ENCODE measurements at regions not wholly inside any gene's neighbourhood (a gene's known extent, or its start where the extent isn't known, plus 50 kb on each side); places are given as distances from the start of the nearest gene placed in this dataset.

- Mint-ChIP-seq H3K4me3 (no peak overlapping the region), H3K27me3 (ENCODE audit: insufficient read depth, low read depth) (no peaks in the 10 kb centered on the region), H3K9me3 (no peaks in the 10 kb centered on the region), H3K27ac (peak overlapping the region; percentile 51), H3K4me1 (peaks cover 19% of the 10 kb centered on the region), H3K36me3 (no peaks in the 10 kb centered on the region)
- H4K20me1 ChIP-seq (ENCODE audit: low read depth) = no peaks in the 10 kb centered on the region
- peaks cover 30% of the 10 kb centered on the region for H3K4me1 ChIP-seq
- no peaks in the 10 kb centered on the region for H3K36me3 ChIP-seq
- H3K27ac ChIP-seq = peak overlapping the region; percentile 19
- peak; percentile 61 for DNase-seq (ENCODE audit: low spot score)
- peaks cover 7% of the 10 kb centered on the region for H3F3A ChIP-seq (ENCODE audit: low read depth)
- H3K4me2 ChIP-seq = peak overlapping the region; percentile 33
- no peaks in the 10 kb centered on the region for H3K79me2 ChIP-seq (ENCODE audit: low read depth)
- H3K27me3 ChIP-seq = no peaks in the 10 kb centered on the region
- H2AFZ ChIP-seq (replicated peaks) = peak overlapping the region; percentile 59
- H3K9ac ChIP-seq = no peak overlapping the region
- peak; percentile 16 for TF ChIP-seq CTCF (IDR thresholded peaks at IDR 0.05)
- TF ChIP-seq EZH2 (IDR thresholded peaks at IDR 0.05) = no peak
- no peak overlapping the region for H3K4me3 ChIP-seq
- no peaks in the 10 kb centered on the region for H3K9me3 ChIP-seq (ENCODE audit: low read depth)
Observed at GRCh38 chr5:82922086-82922734, 155.0 kb downstream of the TMEM167A start.

GRCh38 chr5:82918311-82919031 lies 158.7 kb downstream of the TMEM167A start:
- no peak for TF ChIP-seq CTCF (IDR thresholded peaks at IDR 0.05)
- no peak for TF ChIP-seq EZH2 (IDR thresholded peaks at IDR 0.05)
- TF ChIP-seq EZH2phosphoT487 (IDR thresholded peaks at IDR 0.05) = no peak
- no peak overlapping the region for H3K27ac Mint-ChIP-seq

GRCh38 chr5:82917584-82917983 lies 159.6 kb downstream of the TMEM167A start:
- Histone ChIP-seq H3F3A (ENCODE audit: low read depth) (peaks cover 7% of the 10 kb centered on the region), H4K20me1 (ENCODE audit: low read depth) (no peaks in the 10 kb centered on the region), H3K27me3 (no peaks in the 10 kb centered on the region), H3K4me1 (peaks cover 24% of the 10 kb centered on the region), H2AFZ (replicated peaks) (no peak overlapping the region), H3K4me3 (no peak overlapping the region), H3K4me2 (no peak overlapping the region), H3K9ac (no peak overlapping the region), H3K79me2 (ENCODE audit: low read depth) (no peaks in the 10 kb centered on the region), H3K27ac (no peak overlapping the region), H3K9me3 (ENCODE audit: low read depth) (no peaks in the 10 kb centered on the region), H3K36me3 (no peaks in the 10 kb centered on the region)
- peaks cover 12% of the 10 kb centered on the region for H3K9me3 Mint-ChIP-seq
- TF ChIP-seq CTCF (IDR thresholded peaks at IDR 0.05) (no peak), EZH2 (IDR thresholded peaks at IDR 0.05) (no peak)
- no peak overlapping the region for H3K27ac Mint-ChIP-seq
- peaks cover 11% of the 10 kb centered on the region for H3K4me1 Mint-ChIP-seq
- no peak overlapping the region for H3K4me3 Mint-ChIP-seq
- no peak for DNase-seq (ENCODE audit: low spot score)
- peaks cover 4% of the 10 kb centered on the region for H3K36me3 Mint-ChIP-seq
- H3K27me3 Mint-ChIP-seq (ENCODE audit: insufficient read depth, low read depth) = no peaks in the 10 kb centered on the region

More at GRCh38 chr5:82918311-82919031, 158.7 kb downstream of the TMEM167A start:
- H3K27ac ChIP-seq = no peak overlapping the region
- no peak overlapping the region for H3K4me3 ChIP-seq
- peaks cover 7% of the 10 kb centered on the region for H3F3A ChIP-seq (ENCODE audit: low read depth)
- no peak overlapping the region for H3K4me3 Mint-ChIP-seq
- H3K36me3 Mint-ChIP-seq = peaks cover 4% of the 10 kb centered on the region
- H3K9ac ChIP-seq = no peak overlapping the region
- H3K27me3 Mint-ChIP-seq (ENCODE audit: insufficient read depth, low read depth) = no peaks in the 10 kb centered on the region
- H3K79me2 ChIP-seq (ENCODE audit: low read depth) = no peaks in the 10 kb centered on the region
- H3K4me1 Mint-ChIP-seq = peaks cover 15% of the 10 kb centered on the region
- H3K9me3 ChIP-seq (ENCODE audit: low read depth) = no peaks in the 10 kb centered on the region
- no peaks in the 10 kb centered on the region for H4K20me1 ChIP-seq (ENCODE audit: low read depth)
- H3K36me3 ChIP-seq = no peaks in the 10 kb centered on the region
- H3K4me1 ChIP-seq = peaks cover 26% of the 10 kb centered on the region
- H3K4me2 ChIP-seq = no peak overlapping the region
- peaks cover 12% of the 10 kb centered on the region for H3K9me3 Mint-ChIP-seq
- no peak overlapping the region for H2AFZ ChIP-seq (replicated peaks)
- H3K27me3 ChIP-seq = no peaks in the 10 kb centered on the region
- no peak for DNase-seq (ENCODE audit: low spot score)
